ENCODE measurements at regions not wholly inside any gene's neighbourhood (a gene's known extent, or its start where the extent isn't known, plus 50 kb on each side); places are given as distances from the start of the nearest gene placed in this dataset.
"Not testable (repeated sequence)": the region's sequence is repeated elsewhere in the genome, so short reads cannot be mapped to it uniquely, and the experiment has no call there.

DNA sequence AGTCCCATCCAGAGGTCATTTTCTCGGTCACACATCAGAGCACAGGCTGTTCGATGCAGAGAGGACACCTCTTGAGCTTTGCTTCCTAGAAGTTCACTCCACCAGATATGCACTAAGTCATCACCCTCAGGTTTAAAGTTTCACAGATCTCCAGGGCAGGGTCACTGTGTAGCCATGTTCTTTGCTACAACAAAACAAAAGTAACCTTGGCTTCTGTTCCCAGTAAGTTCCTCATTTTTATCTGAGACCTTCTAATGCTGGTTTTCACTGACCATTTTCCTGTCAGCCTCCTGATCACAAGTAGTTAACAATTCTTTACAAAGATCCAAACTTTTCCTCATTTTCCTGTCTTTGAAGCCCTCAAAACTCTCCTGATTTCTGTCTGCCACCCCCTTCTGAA, 97.5 kb upstream of the CTSV start:
- no peaks in the 10 kb centered on the region for H3K27me3 ChIP-seq (replicated peaks in 1 of 7)
- no peaks in the 10 kb centered on the region for H3K36me3 ChIP-seq
- 41 to 79% (median 54%) methylated on average over 2 of the region's 2 CpGs for WGBS, 5 donors
- no peak overlapping the region for H3K4me3 ChIP-seq
- no peaks in the 10 kb centered on the region for H3K4me1 ChIP-seq
- TF ChIP-seq POLR2AphosphoS5 (IDR thresholded peaks at IDR 0.05) (no peak), POLR2A (IDR thresholded peaks at IDR 0.05) (no peak)
- TF ChIP-seq, protein P1, sequence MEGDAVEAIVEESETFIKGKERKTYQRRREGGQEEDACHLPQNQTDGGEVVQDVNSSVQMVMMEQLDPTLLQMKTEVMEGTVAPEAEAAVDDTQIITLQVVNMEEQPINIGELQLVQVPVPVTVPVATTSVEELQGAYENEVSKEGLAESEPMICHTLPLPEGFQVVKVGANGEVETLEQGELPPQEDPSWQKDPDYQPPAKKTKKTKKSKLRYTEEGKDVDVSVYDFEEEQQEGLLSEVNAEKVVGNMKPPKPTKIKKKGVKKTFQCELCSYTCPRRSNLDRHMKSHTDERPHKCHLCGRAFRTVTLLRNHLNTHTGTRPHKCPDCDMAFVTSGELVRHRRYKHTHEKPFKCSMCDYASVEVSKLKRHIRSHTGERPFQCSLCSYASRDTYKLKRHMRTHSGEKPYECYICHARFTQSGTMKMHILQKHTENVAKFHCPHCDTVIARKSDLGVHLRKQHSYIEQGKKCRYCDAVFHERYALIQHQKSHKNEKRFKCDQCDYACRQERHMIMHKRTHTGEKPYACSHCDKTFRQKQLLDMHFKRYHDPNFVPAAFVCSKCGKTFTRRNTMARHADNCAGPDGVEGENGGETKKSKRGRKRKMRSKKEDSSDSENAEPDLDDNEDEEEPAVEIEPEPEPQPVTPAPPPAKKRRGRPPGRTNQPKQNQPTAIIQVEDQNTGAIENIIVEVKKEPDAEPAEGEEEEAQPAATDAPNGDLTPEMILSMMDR (IDR thresholded peaks at IDR 0.05 in 8 of 11, conservative IDR thresholded peaks at IDR 0.05 in 3 of 11) = no peak
- H3K9me3 ChIP-seq = no peaks in the 10 kb centered on the region
- intact Hi-C loops (cut with DNase I; ENCODE audit: low total_unique reads) = no loop called here
- DNase-seq = no peak
- H3K27ac ChIP-seq = no peak overlapping the region

DNA sequence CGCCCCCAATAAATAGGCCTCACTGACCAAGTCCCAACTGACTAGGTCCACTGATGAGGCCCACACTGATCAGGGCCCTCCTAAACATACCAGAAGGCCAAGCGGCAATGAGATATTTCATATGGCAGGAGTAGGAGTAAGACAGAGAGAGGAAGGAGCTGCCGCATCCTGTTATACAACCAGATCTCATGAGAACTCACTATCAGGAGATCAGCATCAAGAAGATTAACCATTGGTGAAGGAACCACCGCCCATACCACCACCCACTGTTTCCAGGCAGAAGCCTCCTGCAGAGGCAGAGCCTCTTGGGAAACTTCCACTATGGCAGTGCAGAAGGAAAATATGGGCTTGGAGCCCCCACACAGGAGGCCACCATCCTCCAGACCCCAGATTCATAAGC, 95.0 kb upstream of the CTSV start:
- H3K27ac ChIP-seq; H3K9me3 ChIP-seq; intact Hi-C loops (cut with DNase I; ENCODE audit: low total_unique reads); DNase-seq; H3K4me3 ChIP-seq; H3K27me3 ChIP-seq (replicated peaks in 1 of 7); H3K36me3 ChIP-seq; H3K4me1 ChIP-seq: not testable (repeated sequence)
- 84 to 100% (median 91%) methylated on average over 4 of the region's 4 CpGs for WGBS, 5 donors

GRCh38 chr9:97132865-97133264, 93.9 kb upstream of the CTSV start:
- no peaks in the 10 kb centered on the region for H3K27me3 ChIP-seq (replicated peaks in 1 of 7)
- intact Hi-C loops (cut with DNase I; ENCODE audit: low total_unique reads) = no loop called here
- no peaks in the 10 kb centered on the region for H3K36me3 ChIP-seq
- peaks cover 0 to 9% (median 0%) of the 10 kb centered on the region in 8 donors for H3K9me3 ChIP-seq
- H3K4me1 ChIP-seq = no peaks in the 10 kb centered on the region
- no peak overlapping the region for H3K27ac ChIP-seq
- WGBS, 5 donors = 56 to 93% (median 86%) methylated on average over 1 to 2 of the region's 2 CpGs
- no peak overlapping the region for H3K4me3 ChIP-seq
- no peak for TF ChIP-seq POLR2A (IDR thresholded peaks at IDR 0.05)
- TF ChIP-seq POLR2AphosphoS5 (IDR thresholded peaks at IDR 0.05) = no peak
- TF ChIP-seq, protein P1 (IDR thresholded peaks at IDR 0.05 in 8 of 11, conservative IDR thresholded peaks at IDR 0.05 in 3 of 11) = no peak
- no peak for DNase-seq

- H3K36me3 ChIP-seq; intact Hi-C loops (cut with DNase I; ENCODE audit: low total_unique reads); H3K4me1 ChIP-seq; H3K9me3 ChIP-seq; H3K4me3 ChIP-seq; H3K27me3 ChIP-seq (replicated peaks in 1 of 7); DNase-seq; H3K27ac ChIP-seq: not testable (repeated sequence)
- WGBS, 5 donors = 91 to 94% (median 93%) methylated on average over 16 of the region's 16 CpGs
Observed at GRCh38 chr9:97130864-97131263, 91.9 kb upstream of the CTSV start.

- H3K9me3 ChIP-seq; DNase-seq; H3K36me3 ChIP-seq; H3K4me3 ChIP-seq; H3K27ac ChIP-seq; intact Hi-C loops (cut with DNase I; ENCODE audit: low total_unique reads); H3K27me3 ChIP-seq (replicated peaks in 1 of 7); H3K4me1 ChIP-seq: not testable (repeated sequence)
- 91 to 97% (median 96%) methylated on average over 4 to 27 of the region's 27 CpGs for WGBS, 5 donors
Observed at GRCh38 chr9:97130387-97130786, 91.4 kb upstream of the CTSV start.

- H3K27me3 ChIP-seq (replicated peaks in 1 of 7) = no peaks in the 10 kb centered on the region
- no peak overlapping the region for H3K27ac ChIP-seq
- no peak overlapping the region for H3K4me3 ChIP-seq
- 80 to 96% (median 88%) methylated on average over 3 of the region's 3 CpGs for WGBS, 5 donors
- no peaks in the 10 kb centered on the region for H3K4me1 ChIP-seq
- intact Hi-C loops (cut with DNase I; ENCODE audit: low total_unique reads) = no loop called here
- TF ChIP-seq POLR2AphosphoS5 (IDR thresholded peaks at IDR 0.05) (no peak), POLR2A (IDR thresholded peaks at IDR 0.05) (no peak)
- TF ChIP-seq, protein P1 (IDR thresholded peaks at IDR 0.05 in 8 of 11, conservative IDR thresholded peaks at IDR 0.05 in 3 of 11) = no peak
- H3K36me3 ChIP-seq = no peaks in the 10 kb centered on the region
- no peak for DNase-seq
- H3K9me3 ChIP-seq = peaks cover 0 to 9% (median 0%) of the 10 kb centered on the region in 8 donors
Observed at GRCh38 chr9:97128919-97129318, 90.0 kb upstream of the CTSV start.
